IMR-90 (cell line): ENCODE measurements at regions not wholly inside any gene's neighbourhood (a gene's known extent, or its start where the extent isn't known, plus 50 kb on each side); places are given as distances from the start of the nearest gene placed in this dataset.

ENCODE experiments used
- ATAC-seq: fragments of 200-7000 bp; cut with Tn5 transposase; 2 replicates; pipeline ENCODE4 v1.9.1; 2020; ENCODE audit warnings: low read depth, mild to moderate bottlenecking, moderate library complexity
- BruUV-seq: library from RNA; stranded (reverse); fragments of 400-500 nt; replicated peaks from 2 replicates; lab custom pipeline; 2021; lab: Mats Ljungman, UMichigan
- CTCF ChIA-PET: fragments of 300-600 bp; formaldehyde crosslinking; extraction: SDS; loops from one replicate; lab custom pipeline; 2021; ENCODE audit warnings: antibody characterized with exemption; lab: Yijun Ruan, JAX
- POLR2A ChIA-PET: fragments of 300-600 bp; sonication (Branson Sonifier 250); formaldehyde crosslinking; loops from one replicate; lab custom pipeline; 2022; ENCODE audit warnings: antibody characterized with exemption; ENCODE audit not compliant: unreplicated experiment; lab: Charles Lee
- DNase-seq: peaks from one replicate; pipeline ENCODE4 v3.0.0; 2013
- H2AFZ ChIP-seq: replicated peaks from 2 replicates; pipeline ENCODE3; 2013; ENCODE audit warnings: low read length, mild to moderate bottlenecking; ENCODE audit not compliant: poor library complexity
- H2AK5ac ChIP-seq: 2 replicates; pipeline ENCODE4 v1.6.1; 2013; ENCODE audit warnings: low read depth, low read length, inconsistent platforms
- H2AK9ac ChIP-seq: replicated peaks from 2 replicates; pipeline ENCODE3; 2013; ENCODE audit warnings: mild to moderate bottlenecking, low read depth, low read length, moderate library complexity; ENCODE audit not compliant: poor library complexity
- H2BK120ac ChIP-seq: 2 replicates; pipeline ENCODE4 v1.6.1; 2013; ENCODE audit warnings: low read depth, low read length, inconsistent platforms
- H2BK15ac ChIP-seq: 3 replicates; pipeline ENCODE4 v1.6.1; 2013; ENCODE audit warnings: low read depth, low read length, inconsistent platforms
- H2BK20ac ChIP-seq: 2 replicates; pipeline ENCODE4 v1.6.1; 2013; ENCODE audit warnings: low read depth, mild to moderate bottlenecking, inconsistent platforms, low read length, moderate library complexity
- H2BK5ac ChIP-seq: 2 replicates; pipeline ENCODE4 v1.6.1; 2013; ENCODE audit warnings: mild to moderate bottlenecking, low read depth, low read length, inconsistent platforms; ENCODE audit not compliant: poor library complexity, severe bottlenecking
- H3K14ac ChIP-seq: replicated peaks from 2 replicates; pipeline ENCODE4 v1.6.1; 2013; ENCODE audit warnings: low read depth, low read length, inconsistent platforms
- H3K18ac ChIP-seq: 2 replicates; pipeline ENCODE4 v1.6.1; 2013; ENCODE audit warnings: low read depth, low read length, control low read depth
- H3K23ac ChIP-seq: 2 replicates; pipeline ENCODE4 v1.6.1; 2013; ENCODE audit warnings: low read depth, low read length, inconsistent platforms
- H3K27ac ChIP-seq: 2 replicates; pipeline ENCODE4 v1.5.1; 2013; ENCODE audit warnings: mild to moderate bottlenecking, control low read depth, low read length; ENCODE audit not compliant: insufficient read depth
- H3K27me3 ChIP-seq: 2 replicates; pipeline ENCODE4 v1.6.1; 2013; ENCODE audit warnings: low read length; ENCODE audit not compliant: control insufficient read depth, insufficient read depth
- H3K36me3 ChIP-seq: 2 replicates; pipeline ENCODE4 v1.6.1; 2013; ENCODE audit warnings: low read length, mixed read lengths; ENCODE audit not compliant: control insufficient read depth, insufficient read depth
- H3K4ac ChIP-seq: 2 replicates; pipeline ENCODE4 v1.6.1; 2013; ENCODE audit warnings: low read depth, low read length, inconsistent platforms
- H3K4me1 ChIP-seq: 2 replicates; pipeline ENCODE4 v1.6.1; 2013; ENCODE audit warnings: low read length, mixed read lengths; ENCODE audit not compliant: control insufficient read depth, insufficient read depth
- H3K4me2 ChIP-seq: 2 replicates; pipeline ENCODE4 v1.6.1; 2013; ENCODE audit warnings: low read depth, mild to moderate bottlenecking, control low read depth, low read length, moderate library complexity
- H3K4me3 ChIP-seq: 2 replicates; pipeline ENCODE4 v1.5.1; 2013; ENCODE audit warnings: low read depth, mild to moderate bottlenecking, control low read depth, low read length, moderate library complexity; ENCODE audit not compliant: insufficient read depth
- H3K56ac ChIP-seq: 2 replicates; pipeline ENCODE4 v1.6.1; 2013; ENCODE audit warnings: low read length, inconsistent platforms; ENCODE audit not compliant: insufficient read depth; ENCODE audit errors: extremely low read depth
- H3K79me1 ChIP-seq, 2 experiments: 2 replicates each; pipeline ENCODE4 v1.6.1; 2013; ENCODE audit warnings: low read length in 2 of 2, inconsistent platforms in 1 of 2, low read depth in 1 of 2
- H3K9ac ChIP-seq: 2 replicates; pipeline ENCODE4 v1.6.1; 2013; ENCODE audit warnings: low read depth, low read length, control low read depth
- H3K9me1 ChIP-seq: 2 replicates; pipeline ENCODE4 v1.6.1; 2013; ENCODE audit warnings: low read length, inconsistent platforms; ENCODE audit not compliant: insufficient read depth
- H3K9me3 ChIP-seq: 2 replicates; pipeline ENCODE4 v1.6.1; 2013; ENCODE audit warnings: low read length; ENCODE audit not compliant: control insufficient read depth, insufficient read depth
- H4K20me1 ChIP-seq: 2 replicates; pipeline ENCODE4 v1.6.1; 2013; ENCODE audit warnings: low read length, inconsistent platforms; ENCODE audit not compliant: insufficient read depth
- H4K5ac ChIP-seq: 2 replicates; pipeline ENCODE4 v1.6.1; 2013; ENCODE audit warnings: mild to moderate bottlenecking, low read depth, low read length, control low read depth
- H4K8ac ChIP-seq, 2 experiments: 2 replicates each; pipeline ENCODE4 v1.6.1; 2013; ENCODE audit warnings: low read depth in 2 of 2, low read length in 2 of 2, control low read depth in 1 of 2, inconsistent platforms in 1 of 2
- H4K91ac ChIP-seq: 2 replicates; pipeline ENCODE4 v1.6.1; 2013; ENCODE audit warnings: low read depth, low read length, inconsistent platforms; ENCODE audit not compliant: insufficient read depth
- CHD1 ChIP-seq: IDR thresholded peaks from 2 replicates; pipeline ENCODE4 v1.6.1; 2012; ENCODE audit warnings: low read depth, low read length, improper control_type of control experiment
- RCOR1 ChIP-seq: IDR thresholded peaks from 2 replicates; pipeline ENCODE4 v1.6.1; 2012; ENCODE audit warnings: mild to moderate bottlenecking, low read length, improper control_type of control experiment; ENCODE audit not compliant: insufficient replicate concordance
- RFX5 ChIP-seq: IDR thresholded peaks from 2 replicates; pipeline ENCODE4 v1.8.0; 2012; ENCODE audit warnings: low read depth, mild to moderate bottlenecking, low read length, moderate library complexity
- dilution Hi-C: fragments of 300-500 bp; cut with HindIII; formaldehyde crosslinking; loops from one replicate; pipeline ENCODE4 v1.14.3; 2018; ENCODE audit warnings: low sequenced_read_pairs; ENCODE audit not compliant: unreplicated experiment
- in situ Hi-C: fragments of 300-500 bp; cut with MboI; formaldehyde crosslinking; loops from 3 replicates; pipeline ENCODE4 v1.14.3; 2019; ENCODE audit warnings: low sequenced_read_pairs, inconsistent platforms, mixed read lengths
- intact Hi-C: fragments of 100-400 bp; cut with micrococcal nuclease; formaldehyde crosslinking; loops from 2 replicates; pipeline ENCODE4 v1.10.0; 2022

DNA sequence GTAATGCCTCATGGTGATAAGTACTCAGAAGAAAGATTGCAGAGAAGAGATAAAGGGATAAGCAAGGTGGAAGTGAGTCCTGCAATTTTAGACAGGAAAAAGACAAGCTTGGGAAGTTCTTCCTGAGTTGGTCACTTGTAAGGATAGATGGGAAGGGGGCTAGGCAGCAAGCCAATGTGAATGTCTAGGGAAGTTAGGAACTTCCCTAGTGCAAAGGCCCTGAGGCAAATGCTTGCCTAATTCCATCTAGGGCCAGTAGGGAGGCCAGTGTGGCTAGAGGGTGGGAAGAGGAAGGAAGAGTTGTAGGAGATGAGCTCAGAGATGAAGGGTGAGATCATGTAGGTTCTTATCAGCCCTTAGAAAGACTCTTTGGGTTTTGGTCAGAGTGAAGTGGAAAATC, 206.6 kb downstream of the MAT2B start:
- no peak overlapping the region for H3K4me3 ChIP-seq
- H2BK120ac ChIP-seq, result peak overlapping the region; percentile 35; the same call in 1 of the 2 replicates
- H4K91ac ChIP-seq, result no peak overlapping the region
- no peak overlapping the region for H3K14ac ChIP-seq
- no peaks in the 10 kb centered on the region for H3K27me3 ChIP-seq
- peak overlapping the region; percentile 29; the same call in 1 of the 2 replicates for H2BK20ac ChIP-seq
- no peak overlapping the region for H2BK5ac ChIP-seq
- H3K79me1 ChIP-seq, result no peaks in the 10 kb centered on the region
- dilution Hi-C loops, result no loop called here
- no peaks in the 10 kb centered on the region for H3K4me1 ChIP-seq
- peak overlapping the region; percentile 74 for H2AFZ ChIP-seq
- DNase-seq, result peak; percentile 16
- 0 out of 4 replicates have a peak overlapping the region, but pooled peaks of 1 of the 2 experiments have one; percentile 24 for H4K8ac ChIP-seq
- intact Hi-C loops, result no loop called here
- no TSS peak for BruUV-seq
- no peaks in the 10 kb centered on the region for H3K36me3 ChIP-seq
- H3K18ac ChIP-seq, result no peak overlapping the region
- peak overlapping the region; percentile 41; the same call in 1 of the 2 replicates for H3K4ac ChIP-seq
- H3K9ac ChIP-seq, result no peak overlapping the region
- no peak overlapping the region for H3K56ac ChIP-seq
- no peak for ATAC-seq
- no peak for TF ChIP-seq RCOR1
- TF ChIP-seq RFX5, result no peak
- no peak for TF ChIP-seq CHD1
- 0 out of 3 replicates have a peak overlapping the region, but pooled peaks have one; percentile 56 for H2BK15ac ChIP-seq
- H3K23ac ChIP-seq, result no peak overlapping the region
- no peaks in the 10 kb centered on the region for H3K9me3 ChIP-seq
- H2AK5ac ChIP-seq, result no peak overlapping the region
- no peaks in the 10 kb centered on the region for H4K20me1 ChIP-seq
- no peak overlapping the region for H3K4me2 ChIP-seq
- ChIA-PET CTCF (no interaction called here), POLR2A (no interaction called here)
- in situ Hi-C loops, result no loop called here
- H3K27ac ChIP-seq, result no peak overlapping the region
- H3K9me1 ChIP-seq, result no peaks in the 10 kb centered on the region
- H2AK9ac ChIP-seq, result no peak overlapping the region
- H4K5ac ChIP-seq, result no peak overlapping the region
